ENCODE measurements at regions not wholly inside any gene's neighbourhood (a gene's known extent, or its start where the extent isn't known, plus 50 kb on each side); places are given as distances from the start of the nearest gene placed in this dataset.

DNA sequence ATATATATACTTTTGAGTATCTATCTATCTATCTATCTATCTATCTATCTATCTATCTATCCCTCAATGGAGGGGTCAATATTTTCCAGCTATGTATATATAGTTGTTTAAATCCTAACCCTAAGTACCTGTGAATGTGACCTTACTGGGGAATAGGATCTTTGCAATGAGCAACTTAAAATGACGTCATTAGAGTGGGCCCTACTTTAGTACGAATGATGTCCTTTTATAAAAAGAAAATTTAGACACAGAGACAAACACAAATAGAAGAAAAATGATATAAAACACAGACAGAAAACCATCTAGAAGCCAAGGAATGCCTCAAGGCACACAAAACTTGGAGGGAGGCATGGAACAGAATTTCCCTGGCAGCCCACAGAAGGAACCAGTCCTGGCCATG is 2283.7 kb downstream of the NCAM2 start:
- TF ChIP-seq, protein P1, sequence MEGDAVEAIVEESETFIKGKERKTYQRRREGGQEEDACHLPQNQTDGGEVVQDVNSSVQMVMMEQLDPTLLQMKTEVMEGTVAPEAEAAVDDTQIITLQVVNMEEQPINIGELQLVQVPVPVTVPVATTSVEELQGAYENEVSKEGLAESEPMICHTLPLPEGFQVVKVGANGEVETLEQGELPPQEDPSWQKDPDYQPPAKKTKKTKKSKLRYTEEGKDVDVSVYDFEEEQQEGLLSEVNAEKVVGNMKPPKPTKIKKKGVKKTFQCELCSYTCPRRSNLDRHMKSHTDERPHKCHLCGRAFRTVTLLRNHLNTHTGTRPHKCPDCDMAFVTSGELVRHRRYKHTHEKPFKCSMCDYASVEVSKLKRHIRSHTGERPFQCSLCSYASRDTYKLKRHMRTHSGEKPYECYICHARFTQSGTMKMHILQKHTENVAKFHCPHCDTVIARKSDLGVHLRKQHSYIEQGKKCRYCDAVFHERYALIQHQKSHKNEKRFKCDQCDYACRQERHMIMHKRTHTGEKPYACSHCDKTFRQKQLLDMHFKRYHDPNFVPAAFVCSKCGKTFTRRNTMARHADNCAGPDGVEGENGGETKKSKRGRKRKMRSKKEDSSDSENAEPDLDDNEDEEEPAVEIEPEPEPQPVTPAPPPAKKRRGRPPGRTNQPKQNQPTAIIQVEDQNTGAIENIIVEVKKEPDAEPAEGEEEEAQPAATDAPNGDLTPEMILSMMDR (IDR thresholded peaks at IDR 0.05), result no peak
- TF ChIP-seq POLR2A (IDR thresholded peaks at IDR 0.05) (no peak), EP300 (IDR thresholded peaks at IDR 0.05; ENCODE audit: low read depth) (no peak)

Data from transverse colon (tissue), 3 donors.